H9 (cell line): ENCODE measurements at regions not wholly inside any gene's neighbourhood (a gene's known extent, or its start where the extent isn't known, plus 50 kb on each side); places are given as distances from the start of the nearest gene placed in this dataset.

Source experiments
- DNase-seq: peaks from one replicate; pipeline ENCODE4 v3.0.0-alpha.2; 2017
- H2AFZ ChIP-seq: one replicate; pipeline ENCODE4 v1.6.1; 2013; ENCODE audit warnings: mild to moderate bottlenecking, low read length, control low read depth, moderate library complexity
- H2AK5ac ChIP-seq: 2 replicates; pipeline ENCODE4 v1.6.1; 2013; ENCODE audit warnings: low read length, control low read depth, mixed read lengths; ENCODE audit not compliant: insufficient read length
- H2BK120ac ChIP-seq: one replicate; pipeline ENCODE4 v1.6.1; 2013; ENCODE audit warnings: low read depth, mild to moderate bottlenecking, low read length, control low read depth, inconsistent platforms; ENCODE audit not compliant: poor library complexity, severe bottlenecking
- H2BK12ac ChIP-seq: 2 replicates; pipeline ENCODE4 v1.6.1; 2013; ENCODE audit warnings: low read length, control low read depth, mixed read lengths, low read depth; ENCODE audit not compliant: insufficient read length
- H2BK15ac ChIP-seq: 2 replicates; pipeline ENCODE4 v1.6.1; 2013; ENCODE audit warnings: low read depth, low read length, control low read depth
- H2BK20ac ChIP-seq: one replicate; pipeline ENCODE4 v1.6.1; 2013; ENCODE audit warnings: low read depth, mild to moderate bottlenecking, low read length, control low read depth, inconsistent platforms; ENCODE audit not compliant: poor library complexity, severe bottlenecking
- H2BK5ac ChIP-seq: 2 replicates; pipeline ENCODE4 v1.6.1; 2013; ENCODE audit warnings: low read length, control low read depth, mixed read lengths; ENCODE audit not compliant: insufficient read length
- H3K14ac ChIP-seq: 2 replicates; pipeline ENCODE4 v1.6.1; 2013; ENCODE audit warnings: low read length, control low read depth; ENCODE audit not compliant: insufficient read depth
- H3K18ac ChIP-seq: 2 replicates; pipeline ENCODE4 v1.6.1; 2013; ENCODE audit warnings: low read depth, mild to moderate bottlenecking, mixed read lengths, low read length, control low read depth; ENCODE audit not compliant: insufficient read length
- H3K23ac ChIP-seq: 2 replicates; pipeline ENCODE4 v1.6.1; 2013; ENCODE audit warnings: low read length, control low read depth, mixed read lengths, low read depth; ENCODE audit not compliant: insufficient read length
- H3K23me2 ChIP-seq: 2 replicates; pipeline ENCODE4 v1.6.1; 2013; ENCODE audit warnings: low read depth, mild to moderate bottlenecking, mixed read lengths, low read length, control low read depth; ENCODE audit not compliant: insufficient read length, poor library complexity, severe bottlenecking
- H3K27ac ChIP-seq: 2 replicates; pipeline ENCODE4 v1.5.1; 2013; ENCODE audit warnings: low read length, control low read depth, mixed read lengths, low read depth; ENCODE audit not compliant: insufficient read length
- H3K27me3 ChIP-seq: 2 replicates; pipeline ENCODE4 v1.6.1; 2013; ENCODE audit warnings: low read length, control low read depth, inconsistent platforms; ENCODE audit not compliant: insufficient read depth
- H3K4ac ChIP-seq: 2 replicates; pipeline ENCODE4 v1.6.1; 2013; ENCODE audit warnings: low read depth, mild to moderate bottlenecking, control low read depth, inconsistent platforms, low read length, moderate library complexity
- H3K4me1 ChIP-seq: 2 replicates; pipeline ENCODE4 v1.6.1; 2013; ENCODE audit warnings: low read length, control low read depth, inconsistent platforms; ENCODE audit not compliant: insufficient read depth
- H3K4me2 ChIP-seq: 2 replicates; pipeline ENCODE4 v1.6.1; 2013; ENCODE audit warnings: low read length, control low read depth, mixed read lengths; ENCODE audit not compliant: insufficient read length, insufficient read depth
- H3K56ac ChIP-seq: 2 replicates; pipeline ENCODE4 v1.6.1; 2013; ENCODE audit warnings: low read depth, mild to moderate bottlenecking, mixed read lengths, low read length, control low read depth; ENCODE audit not compliant: insufficient read length
- H3K79me1 ChIP-seq: 2 replicates; pipeline ENCODE4 v1.6.1; 2013; ENCODE audit warnings: low read depth, mild to moderate bottlenecking, moderate library complexity, low read length, control low read depth, inconsistent platforms; ENCODE audit not compliant: insufficient read depth, poor library complexity, severe bottlenecking
- H3K79me2 ChIP-seq: 2 replicates; pipeline ENCODE4 v1.6.1; 2013; ENCODE audit warnings: low read length, control low read depth, inconsistent platforms; ENCODE audit not compliant: insufficient read depth
- H3K9ac ChIP-seq: 2 replicates; pipeline ENCODE4 v1.6.1; 2013; ENCODE audit warnings: low read length, control low read depth, mixed read lengths; ENCODE audit not compliant: insufficient read length; ENCODE audit errors: extremely low read depth
- H3K9me3 ChIP-seq: one replicate; pipeline ENCODE4 v1.6.1; 2013; ENCODE audit warnings: low read depth, low read length, inconsistent platforms; ENCODE audit not compliant: control insufficient read depth
- H3T11ph ChIP-seq: one replicate; pipeline ENCODE4 v1.6.1; 2013; ENCODE audit warnings: mild to moderate bottlenecking, low read length, control low read depth, inconsistent platforms
- H4K20me1 ChIP-seq: one replicate; pipeline ENCODE4 v1.6.1; 2013; ENCODE audit not compliant: control insufficient read depth, insufficient read length, insufficient read depth
- H4K5ac ChIP-seq: 2 replicates; pipeline ENCODE4 v1.6.1; 2013; ENCODE audit warnings: low read depth, mild to moderate bottlenecking, mixed read lengths, low read length, control low read depth; ENCODE audit not compliant: insufficient read length
- H4K8ac ChIP-seq: replicated peaks from 2 replicates; pipeline ENCODE4 v1.6.1; 2013; ENCODE audit warnings: low read length, control low read depth, mixed read lengths, low read depth; ENCODE audit not compliant: insufficient read length
- H4K91ac ChIP-seq: 2 replicates; pipeline ENCODE4 v1.6.1; 2013; ENCODE audit warnings: low read depth, mild to moderate bottlenecking, moderate library complexity, mixed read lengths, low read length, control low read depth; ENCODE audit not compliant: insufficient read length
- H3K27ac Mint-ChIP-seq, 3 experiments: 2 replicates in 2 of 3; 3 replicates in 1 of 3; pipeline ENCODE4 v1.8.0; 2020 to 2021; ENCODE audit warnings: mixed read lengths in 3 of 3, mild to moderate bottlenecking in 1 of 3, moderate library complexity in 1 of 3
- H3K27me3 Mint-ChIP-seq: 2 replicates; pipeline ENCODE4 v1.8.0; 2021; ENCODE audit warnings: low read depth, mild to moderate bottlenecking, moderate library complexity, mixed read lengths
- H3K36me3 Mint-ChIP-seq, 3 experiments: 2 replicates in 2 of 3; 3 replicates in 1 of 3; pipeline ENCODE4 v1.8.0; 2020 to 2021; ENCODE audit warnings: low read depth in 3 of 3, mixed read lengths in 3 of 3; ENCODE audit not compliant: insufficient read depth in 1 of 3
- H3K4me1 Mint-ChIP-seq, 2 experiments: 2 replicates each; pipeline ENCODE4 v1.8.0; 2020; ENCODE audit warnings: mixed read lengths in 2 of 2
- H3K4me3 Mint-ChIP-seq, 2 experiments: 2 replicates in 1 of 2; 3 replicates in 1 of 2; pipeline ENCODE4 v1.8.0; 2020 to 2021; ENCODE audit warnings: mild to moderate bottlenecking in 2 of 2, mixed read lengths in 2 of 2, moderate library complexity in 1 of 2
- H3K9me3 Mint-ChIP-seq, 2 experiments: 2 replicates in 1 of 2; 3 replicates in 1 of 2; pipeline ENCODE4 v1.8.0; 2020; ENCODE audit warnings: mild to moderate bottlenecking in 2 of 2, mixed read lengths in 2 of 2, moderate library complexity in 1 of 2
- WGBS: extraction: QIAGEN DNeasy Blood & Tissue Kit; methylation state at CpG from one replicate; pipeline ENCODE4 v1.1.7; 2013; ENCODE audit warnings: missing lambda C conversion rate, low lambda C conversion rate, mixed read lengths; ENCODE audit not compliant: insufficient read length; ENCODE audit errors: extremely low coverage; 5-methylcytosine and 5-hydroxymethylcytosine counted together
- TF ChIP-seq, protein P1 (sequence below): fragments of 200-600 bp; sonication (generic); conservative IDR thresholded peaks from 3 replicates; pipeline ENCODE4 v1.8.0; 2021; ENCODE audit warnings: antibody characterized with exemption, mild to moderate bottlenecking

DNA sequence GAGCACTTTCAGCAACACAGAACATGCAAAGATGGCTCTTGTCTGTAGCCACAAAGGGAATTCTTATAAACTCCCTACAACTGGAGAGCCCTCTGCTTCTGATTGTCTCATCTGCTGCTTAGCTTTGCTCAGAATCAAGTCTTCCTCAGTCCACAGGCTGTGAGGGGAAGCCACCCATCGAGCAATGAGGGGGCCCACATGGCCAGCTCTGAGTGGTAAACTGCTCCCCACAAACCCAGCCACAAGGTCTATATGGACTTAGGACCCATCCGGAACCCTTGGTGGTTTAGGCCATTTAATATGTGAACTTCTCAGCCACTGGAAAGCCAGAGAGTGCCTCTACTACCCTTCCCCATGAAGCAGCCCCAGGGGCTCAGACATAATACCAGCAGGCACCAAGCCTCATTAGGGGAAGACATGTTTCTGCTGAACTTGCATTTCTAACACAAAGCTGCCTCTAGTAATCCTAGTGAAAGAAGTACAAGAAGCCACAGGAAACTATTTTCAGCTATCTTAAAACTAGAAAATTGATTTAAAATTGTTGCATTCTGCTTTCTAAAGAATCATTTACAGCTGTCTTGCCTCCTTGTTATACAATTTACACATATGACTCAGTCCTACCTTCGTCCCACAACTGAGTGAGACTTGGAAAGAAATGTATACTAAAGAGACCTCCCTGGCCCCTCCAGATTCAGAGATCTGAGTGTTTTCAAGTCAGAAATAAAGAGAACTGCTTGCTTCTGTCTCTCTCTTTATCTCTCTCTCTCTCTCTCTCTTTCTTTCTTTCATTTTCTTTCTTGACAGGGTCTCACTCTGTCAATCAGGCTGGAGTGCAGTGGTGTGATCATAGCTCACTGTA is 90.2 kb downstream of the ESM1 start:
- H3K27me3 ChIP-seq, result no peaks in the 10 kb centered on the region
- H3K79me2 ChIP-seq, result no peaks in the 10 kb centered on the region
- H3K4me1 Mint-ChIP-seq, result peaks cover 3 to 5% of the 10 kb centered on the region in 2 experiments; a peak in 1 of 4 replicates
- no peak overlapping the region for H3K23ac ChIP-seq
- no peaks in the 10 kb centered on the region for H3K9me3 ChIP-seq
- H3K4me1 ChIP-seq, result no peaks in the 10 kb centered on the region
- H3K23me2 ChIP-seq, result no peaks in the 10 kb centered on the region
- no peak overlapping the region for H4K5ac ChIP-seq
- H2BK12ac ChIP-seq, result no peak overlapping the region
- no peak overlapping the region for H2BK120ac ChIP-seq
- H3K4me3 Mint-ChIP-seq, result no peak overlapping the region
- no peak overlapping the region for H3K4me2 ChIP-seq
- H2BK20ac ChIP-seq, result no peak overlapping the region
- H3K9ac ChIP-seq, result no peak overlapping the region
- no peak for DNase-seq
- no peak overlapping the region for H3K18ac ChIP-seq
- H2AK5ac ChIP-seq, result no peak overlapping the region
- no peak overlapping the region for H3K27ac ChIP-seq
- H2BK15ac ChIP-seq, result no peak overlapping the region
- no peak overlapping the region for H4K91ac ChIP-seq
- no peaks in the 10 kb centered on the region for H3K36me3 Mint-ChIP-seq
- H3K27me3 Mint-ChIP-seq, result peaks cover 13% of the 10 kb centered on the region
- no peaks in the 10 kb centered on the region for H3K79me1 ChIP-seq
- WGBS, result no CpG with 5 or more reads among the region's 3 CpGs
- no peak overlapping the region for H3T11ph ChIP-seq
- no peak overlapping the region for H2AFZ ChIP-seq
- H3K4ac ChIP-seq, result no peak overlapping the region
- H2BK5ac ChIP-seq, result no peak overlapping the region
- peaks cover 0 to 3% of the 10 kb centered on the region in 2 experiments; a peak in 1 of 5 replicates for H3K9me3 Mint-ChIP-seq
- no peak overlapping the region for H4K8ac ChIP-seq
- H4K20me1 ChIP-seq, result no peaks in the 10 kb centered on the region
- H3K27ac Mint-ChIP-seq, result no peak overlapping the region
- no peak overlapping the region for H3K14ac ChIP-seq
- H3K56ac ChIP-seq, result no peak overlapping the region
- TF ChIP-seq, protein P1, sequence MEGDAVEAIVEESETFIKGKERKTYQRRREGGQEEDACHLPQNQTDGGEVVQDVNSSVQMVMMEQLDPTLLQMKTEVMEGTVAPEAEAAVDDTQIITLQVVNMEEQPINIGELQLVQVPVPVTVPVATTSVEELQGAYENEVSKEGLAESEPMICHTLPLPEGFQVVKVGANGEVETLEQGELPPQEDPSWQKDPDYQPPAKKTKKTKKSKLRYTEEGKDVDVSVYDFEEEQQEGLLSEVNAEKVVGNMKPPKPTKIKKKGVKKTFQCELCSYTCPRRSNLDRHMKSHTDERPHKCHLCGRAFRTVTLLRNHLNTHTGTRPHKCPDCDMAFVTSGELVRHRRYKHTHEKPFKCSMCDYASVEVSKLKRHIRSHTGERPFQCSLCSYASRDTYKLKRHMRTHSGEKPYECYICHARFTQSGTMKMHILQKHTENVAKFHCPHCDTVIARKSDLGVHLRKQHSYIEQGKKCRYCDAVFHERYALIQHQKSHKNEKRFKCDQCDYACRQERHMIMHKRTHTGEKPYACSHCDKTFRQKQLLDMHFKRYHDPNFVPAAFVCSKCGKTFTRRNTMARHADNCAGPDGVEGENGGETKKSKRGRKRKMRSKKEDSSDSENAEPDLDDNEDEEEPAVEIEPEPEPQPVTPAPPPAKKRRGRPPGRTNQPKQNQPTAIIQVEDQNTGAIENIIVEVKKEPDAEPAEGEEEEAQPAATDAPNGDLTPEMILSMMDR, result no peak
